ENCODE measurements at regions not wholly inside any gene's neighbourhood (a gene's known extent, or its start where the extent isn't known, plus 50 kb on each side); places are given as distances from the start of the nearest gene placed in this dataset.
"Not testable (repeated sequence)": the region's sequence is repeated elsewhere in the genome, so short reads cannot be mapped to it uniquely, and the experiment has no call there.

- peak; percentile 52 for DNase-seq
These were observed 583.9 kb downstream of the NTRK3 start for GRCh38 chr15:87672309-87673288.

GRCh38 chr15:87671289-87671688, 585.2 kb downstream of the NTRK3 start:
- DNase-seq: no peak

GRCh38 chr15:87669846-87670245, 586.7 kb downstream of the NTRK3 start:
- DNase-seq: no peak

GRCh38 chr15:87668768-87669564, 587.6 kb downstream of the NTRK3 start:
- DNase-seq: peak; percentile 46

DNA sequence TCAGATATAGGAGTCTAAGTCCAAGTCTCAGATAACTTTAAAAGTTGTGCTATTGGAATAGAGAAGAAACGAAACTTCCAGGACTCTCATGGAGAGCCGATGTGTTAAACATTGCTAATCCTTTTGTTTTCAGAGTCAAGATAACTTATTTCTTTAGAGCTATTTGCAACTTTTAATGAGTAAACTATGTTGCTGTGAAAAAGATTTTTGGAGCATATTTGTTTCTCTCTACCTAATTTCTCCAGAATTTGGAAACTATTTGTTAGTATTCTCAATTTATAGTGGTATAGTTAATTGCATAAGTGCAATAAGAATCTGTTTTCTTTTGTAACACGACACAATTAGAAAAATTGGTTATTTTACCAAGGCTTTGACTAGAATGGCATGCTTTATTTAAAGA, 588.9 kb downstream of the NTRK3 start:
- DNase-seq: no peak

- no peak for DNase-seq
These were observed 594.0 kb downstream of the NTRK3 start for GRCh38 chr15:87662575-87662974.

DNA sequence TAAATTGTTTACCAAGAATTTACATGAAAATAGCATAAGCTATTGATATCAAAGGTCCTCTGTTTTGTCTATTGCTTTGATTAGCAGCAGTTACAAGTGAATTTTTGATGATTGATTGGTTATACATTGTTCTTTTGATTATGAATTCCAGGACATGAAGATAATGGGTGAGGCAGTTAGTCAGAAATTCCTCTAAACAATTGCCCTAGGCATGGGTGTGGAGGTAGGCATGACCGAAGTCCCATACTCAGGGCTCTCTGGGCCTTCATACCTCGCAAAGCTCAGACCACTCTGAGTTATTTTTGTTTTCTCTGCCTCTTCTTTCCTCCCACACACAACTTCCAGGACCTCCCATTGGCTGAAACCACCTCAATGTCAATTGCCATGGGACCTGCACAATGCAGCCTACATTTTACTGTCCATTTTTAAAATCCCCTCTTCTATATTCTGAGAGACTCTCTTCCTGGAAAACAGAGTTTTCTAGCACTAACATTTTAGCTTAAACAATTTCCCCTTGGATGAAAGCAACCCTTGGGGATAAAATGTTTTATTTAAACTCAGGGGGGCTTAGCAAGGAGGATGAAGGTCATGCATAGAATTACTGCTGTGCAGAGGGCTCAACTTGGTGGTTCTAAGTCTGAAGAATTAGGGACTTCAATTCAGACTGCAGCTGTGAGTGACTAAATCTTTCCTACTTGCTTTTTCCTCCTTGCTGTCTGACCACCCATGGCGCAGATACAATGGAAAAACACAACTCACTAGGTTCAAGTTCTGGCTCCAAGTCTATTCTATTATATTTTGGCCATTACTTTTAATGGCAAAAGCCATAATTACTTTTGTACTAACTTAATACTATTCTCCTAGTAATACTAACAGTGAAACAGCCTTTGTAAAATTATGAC, 594.8 kb downstream of the NTRK3 start:
- no peak for DNase-seq

GRCh38 chr15:87660251-87661129, 596.0 kb downstream of the NTRK3 start:
- no peak for DNase-seq

GRCh38 chr15:87656372-87656771, 600.2 kb downstream of the NTRK3 start:
- DNase-seq: no peak

DNA sequence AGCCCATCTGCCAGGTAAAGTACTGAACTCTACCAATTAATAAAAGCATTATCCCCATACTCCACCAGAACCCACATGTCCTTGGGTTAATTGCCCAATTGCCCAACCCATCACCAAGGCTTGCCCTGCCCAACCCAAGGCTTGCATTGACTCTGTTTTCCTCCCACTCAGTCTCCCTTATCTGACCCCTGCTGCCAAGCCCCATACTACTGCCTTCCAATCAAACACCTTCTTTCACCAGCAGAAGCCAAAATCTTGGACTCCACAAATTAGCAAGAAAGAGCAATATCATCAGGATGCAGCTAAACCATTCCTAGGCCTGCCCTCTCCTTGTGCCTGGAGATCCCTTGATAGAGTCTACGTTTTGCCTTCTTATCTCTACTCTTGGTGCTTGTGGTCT, 602.9 kb downstream of the NTRK3 start:
- no peak for DNase-seq

- DNase-seq: no peak
These were observed 607.4 kb downstream of the NTRK3 start for GRCh38 chr15:87649175-87649574.

DNA sequence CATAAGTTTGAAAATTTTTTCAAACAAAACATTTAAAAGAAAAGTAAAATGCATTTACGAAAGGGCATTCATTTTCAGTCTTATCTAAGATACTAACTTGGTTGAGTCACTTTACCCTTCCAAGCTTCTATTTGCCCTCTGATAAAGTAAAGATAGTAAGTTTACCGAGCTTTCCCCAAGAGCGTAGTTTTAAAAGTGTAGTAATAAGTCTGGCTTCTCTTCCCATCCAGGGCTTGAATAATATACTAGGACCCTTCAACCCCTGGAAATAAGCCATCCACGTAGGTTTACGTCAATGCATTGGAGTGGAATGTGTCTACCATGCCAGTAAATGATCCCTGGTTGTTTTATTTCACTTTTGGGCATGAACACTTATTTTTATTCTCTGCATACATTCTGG, 608.3 kb downstream of the NTRK3 start:
- peak; percentile 26 for DNase-seq

- no peak for DNase-seq
These were observed 610.8 kb downstream of the NTRK3 start for GRCh38 chr15:87645723-87646122.

DNA sequence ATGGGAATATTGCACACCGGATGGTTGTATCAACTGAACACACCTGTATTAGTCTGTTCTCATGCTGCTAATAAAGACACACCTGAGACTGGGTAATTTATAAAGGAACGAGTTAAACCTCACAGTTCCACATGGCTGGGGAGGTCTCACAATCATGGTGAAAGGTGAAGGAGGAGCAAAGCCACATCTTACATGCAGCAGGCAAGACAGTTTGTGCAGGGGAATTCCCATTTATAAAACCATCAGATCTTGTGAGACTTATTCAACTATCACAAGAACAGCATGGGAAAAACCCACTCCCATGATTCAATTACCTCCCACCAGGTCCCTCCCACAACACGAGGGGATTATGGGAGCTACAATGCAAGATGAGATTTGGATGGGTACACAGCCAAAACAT, 613.5 kb downstream of the NTRK3 start:
- DNase-seq: not testable (repeated sequence)

DNA sequence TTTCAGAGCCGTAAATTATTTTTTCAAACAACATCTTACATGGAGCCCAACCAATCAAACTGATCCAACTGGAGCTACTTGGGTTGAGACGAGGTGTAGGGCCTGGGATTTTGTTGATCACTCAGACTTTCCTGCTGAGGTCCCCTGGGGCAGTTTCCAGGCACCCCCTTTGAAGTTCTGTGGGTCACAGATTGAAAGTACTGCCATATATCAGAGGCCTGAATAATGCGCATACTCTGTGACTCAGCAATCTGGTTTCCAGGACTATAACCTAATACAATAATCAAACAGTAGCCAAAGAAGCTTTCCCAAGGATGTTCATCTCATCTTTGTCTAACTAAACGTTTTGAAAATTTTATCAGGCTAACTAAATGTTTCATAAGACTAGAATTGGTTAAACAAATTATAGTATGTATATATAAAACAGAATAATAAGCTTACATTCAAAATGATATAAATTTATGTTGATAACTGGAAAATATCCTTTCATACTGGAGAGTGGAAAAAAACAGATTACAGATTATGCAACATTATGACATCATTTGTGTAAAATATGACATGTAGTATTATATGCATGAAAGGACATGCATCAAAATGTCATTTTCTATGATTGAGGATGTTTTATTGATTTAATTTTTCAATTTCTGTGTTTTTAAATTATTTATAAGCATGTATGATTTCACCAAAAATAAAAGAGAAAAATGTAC, 617.1 kb downstream of the NTRK3 start:
- DNase-seq: peak; percentile 28

DNA sequence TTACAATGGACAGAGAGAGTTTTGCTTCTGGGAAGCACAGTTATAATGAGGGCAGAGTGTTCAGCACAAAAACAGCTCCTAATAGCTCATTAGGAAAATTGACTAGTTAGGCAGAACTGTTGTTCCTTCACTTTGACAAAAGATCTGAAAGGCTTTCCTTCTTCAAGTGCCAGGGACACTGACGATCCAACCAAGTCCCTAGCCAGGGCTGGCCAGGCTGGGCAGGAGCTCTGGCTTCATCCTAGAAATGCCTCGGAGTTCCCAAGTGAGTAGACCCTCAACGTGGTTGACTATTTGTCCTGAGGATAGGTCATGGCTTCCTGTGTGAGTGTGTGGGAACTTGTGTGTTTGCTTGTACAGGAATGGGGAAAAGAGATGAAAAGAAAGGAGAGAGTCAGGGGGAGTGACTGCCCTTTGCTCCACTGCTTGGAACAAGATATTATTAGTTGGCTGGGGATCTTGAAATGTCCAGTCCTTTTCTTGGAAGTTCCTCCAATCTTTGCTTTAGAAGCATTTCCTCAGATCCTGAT, 617.9 kb downstream of the NTRK3 start:
- no peak for DNase-seq

DNA sequence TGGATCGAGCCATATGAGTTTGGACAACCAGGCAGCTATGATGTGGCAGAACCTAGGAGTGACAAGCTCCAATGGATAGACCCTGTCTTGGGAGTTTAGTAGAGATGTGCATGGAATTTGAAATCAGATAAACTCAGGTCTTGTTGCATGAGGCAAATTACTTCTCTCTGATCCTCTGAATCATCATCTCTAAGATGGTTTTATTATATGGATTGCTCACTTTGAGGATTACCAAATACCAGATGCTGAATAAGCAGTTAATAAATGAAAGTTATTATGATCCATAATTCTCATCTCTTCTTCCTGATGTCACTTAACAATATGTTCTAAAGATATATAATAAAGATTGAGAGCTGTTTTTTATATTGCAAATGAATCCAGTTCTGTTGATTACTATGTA, 622.2 kb downstream of the NTRK3 start:
- no peak for DNase-seq

DNA sequence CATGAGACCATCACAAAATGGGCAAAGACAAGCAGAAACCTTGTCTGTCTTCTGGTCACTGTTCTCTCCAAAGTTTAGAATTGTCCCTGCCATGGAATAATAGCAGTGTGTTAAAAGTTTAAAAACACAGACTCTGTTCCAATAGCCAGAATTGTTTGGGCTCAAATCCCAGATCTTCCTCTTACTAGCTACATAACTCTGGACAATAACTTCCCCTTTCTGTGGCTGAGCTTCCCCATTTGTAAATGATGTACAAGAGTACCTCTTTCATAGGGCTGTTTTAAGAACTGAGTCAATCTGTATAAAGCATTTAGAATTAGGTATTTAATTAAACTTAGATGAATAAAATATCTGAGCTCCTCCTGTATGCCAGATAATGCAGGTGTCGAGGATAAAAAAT, 623.0 kb downstream of the NTRK3 start:
- no peak for DNase-seq

DNA sequence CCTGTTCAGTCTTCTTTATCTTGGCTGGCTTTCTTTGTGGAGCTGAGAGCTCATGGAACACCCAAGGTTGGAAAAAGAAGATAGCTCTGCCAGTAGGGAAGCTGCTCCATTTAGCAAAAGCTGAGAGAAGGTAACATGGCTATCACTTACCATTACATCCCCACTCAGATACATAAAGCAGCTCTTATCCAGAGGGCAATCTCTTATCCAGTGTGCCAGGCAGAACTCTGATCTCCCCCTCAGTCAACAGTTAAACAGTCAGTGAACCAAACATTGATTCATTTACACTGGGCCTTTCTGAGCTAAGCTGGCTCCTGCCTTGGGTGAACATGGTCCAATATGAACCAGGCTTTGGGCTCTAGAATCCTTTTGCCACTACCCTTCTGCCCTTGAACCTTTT, 624.2 kb downstream of the NTRK3 start:
- DNase-seq: no peak

- no peak for DNase-seq
These were observed 624.8 kb downstream of the NTRK3 start for GRCh38 chr15:87631775-87632174.

- no peak for DNase-seq
These were observed 625.4 kb downstream of the NTRK3 start for GRCh38 chr15:87631093-87631492.
